HG03457 (cell line): ENCODE measurements at regions not wholly inside any gene's neighbourhood (a gene's known extent, or its start where the extent isn't known, plus 50 kb on each side); places are given as distances from the start of the nearest gene placed in this dataset.
"Not testable (repeated sequence)": the region's sequence is repeated elsewhere in the genome, so short reads cannot be mapped to it uniquely, and the experiment has no call there.

ENCODE experiments used
- ATAC-seq: cut with Tn5 transposase; IDR thresholded peaks from one replicate; pipeline ENCODE4 v1.9.1; 2021; ENCODE audit warnings: moderate number of reproducible peaks; ENCODE audit not compliant: unreplicated experiment

DNA sequence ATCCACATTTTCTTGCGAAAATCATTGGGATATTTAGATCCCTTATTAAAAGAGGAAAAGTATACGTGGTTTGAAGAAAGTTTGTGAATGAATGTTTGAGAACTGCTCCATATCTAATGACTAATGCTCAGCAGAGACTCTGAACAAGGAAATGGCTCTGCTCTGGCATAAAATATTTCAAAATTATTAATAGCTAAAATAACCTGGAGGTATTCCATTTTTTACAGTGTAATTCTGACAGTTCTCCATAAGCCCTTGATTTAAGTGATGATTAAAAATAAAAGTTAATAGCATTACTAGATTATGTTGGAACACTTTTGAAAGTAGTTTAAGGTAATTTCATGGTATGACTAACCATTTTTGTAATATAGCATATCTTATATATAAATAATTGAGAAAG, 1276.9 kb upstream of the TENM3 start:
- ATAC-seq: no peak

- no peak for ATAC-seq
Measured at GRCh38 chr4:180967936-180968335, 1275.3 kb upstream of the TENM3 start.

DNA sequence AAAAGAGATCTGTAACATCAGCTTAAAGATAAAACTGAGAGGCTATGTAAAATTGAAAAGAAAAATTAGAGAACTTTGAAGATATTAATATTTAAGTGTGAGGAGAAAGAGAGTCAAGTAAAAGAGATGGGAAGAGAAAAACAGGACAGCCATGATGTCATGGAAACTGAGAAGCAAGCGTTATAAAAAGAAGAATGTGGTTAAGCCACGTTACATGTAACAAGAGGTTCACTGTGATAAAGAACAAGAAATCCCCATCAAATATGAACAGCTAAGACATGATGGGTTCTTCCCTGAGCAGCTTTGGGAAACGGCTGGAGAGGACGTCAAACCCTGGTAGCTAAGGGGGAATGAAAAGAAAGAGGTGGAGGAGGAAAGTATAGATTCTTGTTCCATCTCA, 1269.3 kb upstream of the TENM3 start:
- ATAC-seq: no peak

- no peak for ATAC-seq
Measured at GRCh38 chr4:180990931-180991330, 1252.3 kb upstream of the TENM3 start.

GRCh38 chr4:180993244-180993836, 1249.9 kb upstream of the TENM3 start:
- ATAC-seq: no peak

DNA sequence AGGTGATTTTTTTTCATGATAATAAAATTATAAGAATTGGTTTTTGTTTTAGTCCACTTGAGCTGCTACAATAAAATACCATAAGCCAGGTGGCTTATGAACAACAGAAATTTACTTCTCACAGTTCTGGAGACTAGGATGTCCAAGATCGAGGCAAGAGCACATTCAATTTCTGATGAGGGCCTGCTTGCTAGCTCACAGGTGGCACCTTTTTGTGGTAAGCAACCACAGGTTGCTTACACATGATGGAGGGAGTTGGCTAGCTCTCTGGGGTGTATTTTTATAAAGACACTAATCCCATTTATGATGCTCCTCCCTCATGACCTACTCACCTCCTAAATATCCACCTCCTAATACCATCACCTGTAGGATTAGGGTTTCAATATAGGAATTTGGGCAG, 1248.5 kb upstream of the TENM3 start:
- no peak for ATAC-seq

GRCh38 chr4:180999217-180999616, 1244.0 kb upstream of the TENM3 start:
- no peak for ATAC-seq

DNA sequence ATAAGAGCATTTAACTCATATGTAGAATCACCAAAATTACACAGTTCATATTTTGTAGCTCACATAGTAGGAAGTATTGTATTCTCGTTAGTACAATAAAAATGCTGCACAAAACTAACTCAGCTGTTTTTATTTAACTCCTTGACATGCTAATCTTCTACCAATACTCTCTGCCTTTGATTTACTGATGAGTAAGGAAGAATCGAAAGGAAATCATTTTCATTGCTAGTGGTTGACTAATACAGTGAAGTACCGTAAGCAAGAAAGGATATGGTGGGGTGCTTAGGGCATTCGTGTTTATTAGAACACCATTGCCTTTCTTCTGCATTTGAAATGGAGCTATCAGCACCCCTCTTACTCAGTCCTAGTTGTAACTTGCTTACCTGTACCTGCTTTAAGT, 1239.1 kb upstream of the TENM3 start:
- no peak for ATAC-seq

DNA sequence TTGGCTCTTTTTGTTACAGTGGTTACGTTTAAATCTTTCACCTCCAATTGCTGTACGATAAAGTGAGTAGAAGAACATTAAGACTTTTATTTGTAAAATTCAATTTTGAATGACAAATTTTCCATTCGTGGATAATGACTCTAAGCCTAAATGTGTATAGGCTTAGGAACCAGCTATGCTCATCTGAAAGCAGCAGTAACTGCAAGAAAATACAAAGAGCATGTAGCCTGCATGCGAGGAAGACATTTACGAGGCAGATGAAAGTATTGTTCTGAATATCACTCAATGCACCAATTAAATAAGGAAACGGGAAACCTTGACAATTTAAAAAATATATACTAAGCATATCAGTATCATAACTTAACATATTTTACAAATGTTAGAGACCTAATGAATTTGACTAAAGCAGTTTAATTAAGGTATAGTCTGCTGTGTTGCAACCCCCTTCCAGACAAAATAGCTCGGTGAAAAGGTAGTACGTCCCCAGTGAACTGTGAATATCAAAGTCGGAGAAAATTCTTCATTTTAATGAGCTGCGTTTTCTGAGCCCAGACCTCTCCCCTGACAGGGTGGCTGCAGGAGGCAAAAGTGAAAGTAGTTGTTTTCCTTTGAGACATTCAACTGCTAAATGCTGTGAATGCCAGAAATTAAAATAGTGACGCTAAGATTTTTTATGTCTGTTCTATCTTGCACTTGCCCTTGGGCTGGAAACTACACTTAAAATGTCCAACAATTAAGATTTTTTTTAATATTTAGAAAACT, 1236.5 kb upstream of the TENM3 start:
- ATAC-seq: no peak

GRCh38 chr4:181007751-181008150, 1235.5 kb upstream of the TENM3 start:
- no peak for ATAC-seq

- ATAC-seq: no peak
Measured at GRCh38 chr4:181008164-181008563, 1235.0 kb upstream of the TENM3 start.

- no peak for ATAC-seq
Measured at GRCh38 chr4:181013162-181013561, 1230.0 kb upstream of the TENM3 start.

- ATAC-seq: no peak
Measured at GRCh38 chr4:181017038-181017437, 1226.2 kb upstream of the TENM3 start.

DNA sequence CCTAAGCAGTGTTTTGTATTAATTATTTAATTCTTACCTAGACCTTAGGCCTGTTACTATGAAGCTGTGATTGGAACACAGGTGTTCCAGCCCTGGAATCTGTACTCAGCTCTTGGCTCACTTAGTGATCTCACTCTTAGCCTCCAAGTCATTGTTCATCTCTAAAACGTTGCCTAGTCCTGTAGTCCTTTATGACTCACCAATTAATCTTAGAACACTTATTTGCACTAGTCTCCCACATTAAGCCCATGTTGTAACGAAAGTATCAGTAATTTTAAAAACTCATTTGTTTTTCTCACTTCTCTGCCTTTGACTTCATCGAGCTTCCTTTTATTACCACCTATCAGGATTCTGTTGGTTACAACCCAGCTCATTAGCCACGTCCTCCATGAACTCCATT, 1224.7 kb upstream of the TENM3 start:
- no peak for ATAC-seq

DNA sequence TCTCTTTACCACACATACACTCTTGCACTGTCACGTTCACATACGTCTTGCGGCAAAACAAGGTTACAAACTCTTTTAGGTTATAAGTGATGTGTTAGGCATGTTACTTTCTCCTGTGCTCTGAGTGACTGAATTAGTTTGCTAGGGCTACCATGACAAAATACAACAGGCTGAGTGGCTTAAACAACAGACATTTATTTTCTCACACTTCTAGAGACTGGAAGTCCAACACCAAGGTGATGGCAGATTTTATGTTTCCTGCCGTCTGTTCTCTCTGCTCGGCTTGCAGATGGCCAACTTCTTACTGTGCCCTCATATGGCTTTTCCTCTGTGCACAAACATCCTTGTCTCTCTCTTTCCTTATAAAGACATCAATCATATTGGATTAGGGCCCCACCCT, 1224.3 kb upstream of the TENM3 start:
- no peak for ATAC-seq

GRCh38 chr4:181020456-181020855, 1222.7 kb upstream of the TENM3 start:
- ATAC-seq: no peak

DNA sequence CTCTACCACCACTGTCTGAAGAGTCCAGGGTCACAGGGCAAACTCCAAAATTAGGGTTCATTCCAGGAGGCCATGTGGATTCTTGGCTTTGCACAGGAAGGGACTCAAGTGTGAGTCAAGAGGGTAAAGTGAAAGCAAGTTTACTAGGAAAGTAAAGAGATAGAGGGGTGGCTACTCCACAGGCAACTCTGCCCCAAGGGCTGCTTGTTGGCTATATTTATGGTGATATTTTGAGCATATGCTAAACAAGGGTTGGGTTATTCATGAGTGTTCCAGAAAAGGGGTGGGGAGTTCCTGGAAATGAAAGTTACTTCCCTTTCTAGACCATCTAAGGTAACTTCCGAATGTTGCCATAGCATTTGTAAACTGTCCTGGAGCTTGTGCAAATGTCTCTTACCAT, 1222.0 kb upstream of the TENM3 start:
- ATAC-seq: no peak

GRCh38 chr4:181030135-181030921, 1212.9 kb upstream of the TENM3 start:
- ATAC-seq: not testable (repeated sequence)

DNA sequence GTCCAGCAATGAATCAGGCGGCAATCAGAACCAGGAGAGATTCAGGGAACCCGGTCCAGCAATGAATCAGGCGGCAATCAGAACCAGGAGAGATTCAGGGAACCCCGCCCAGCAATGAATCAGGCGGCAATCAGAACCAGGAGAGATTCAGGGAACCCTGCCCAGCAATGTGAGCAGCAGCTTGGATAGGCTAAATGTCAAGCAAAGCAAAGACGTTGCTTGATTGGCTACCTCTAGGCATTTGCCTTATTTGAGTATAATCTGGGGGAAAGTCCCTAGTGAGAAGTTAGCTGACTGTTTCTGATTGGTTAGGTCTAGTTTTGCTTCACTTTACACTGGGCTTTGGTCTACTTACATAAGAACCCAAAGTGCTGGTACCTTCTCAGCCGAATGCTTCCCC, 1212.2 kb upstream of the TENM3 start:
- ATAC-seq: no peak

DNA sequence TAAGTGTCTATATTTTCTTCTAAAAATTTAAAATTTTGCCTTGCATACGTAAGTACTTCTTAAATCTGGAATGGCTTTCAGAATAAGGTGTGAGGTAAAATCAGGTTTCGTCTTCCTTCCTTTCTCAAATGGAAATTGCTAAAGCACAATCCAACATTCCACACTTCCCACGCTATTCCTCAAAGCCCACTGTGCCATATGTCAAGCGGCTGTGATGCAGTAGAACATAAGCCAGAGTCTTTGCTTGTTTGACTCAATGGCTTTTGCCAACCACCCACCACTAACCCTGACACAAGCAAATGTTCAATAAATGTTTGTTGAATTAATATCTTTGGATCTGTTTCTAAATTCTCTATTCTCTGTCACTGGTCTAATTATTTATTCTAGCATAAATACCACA, 1199.7 kb upstream of the TENM3 start:
- no peak for ATAC-seq

DNA sequence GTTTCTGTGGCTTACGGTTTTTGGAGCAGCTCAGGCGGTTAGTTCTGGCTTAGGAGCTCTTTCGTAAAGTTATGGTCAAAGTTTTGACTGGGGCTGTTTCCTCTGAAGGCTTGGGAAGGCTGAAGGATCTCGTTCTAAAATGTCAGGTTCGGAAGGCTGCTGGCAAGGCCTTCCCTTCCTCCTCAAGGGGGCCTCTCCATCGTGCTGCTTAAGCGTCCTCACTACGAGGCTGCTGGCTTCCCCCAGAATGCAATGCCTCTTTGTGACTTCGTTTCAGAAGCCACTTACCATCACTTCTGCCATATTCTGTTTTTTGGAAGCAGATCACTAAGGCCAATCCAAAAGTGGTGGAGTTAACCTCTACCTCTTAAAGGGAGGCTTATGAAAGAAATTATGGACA, 1196.4 kb upstream of the TENM3 start:
- no peak for ATAC-seq

- ATAC-seq: no peak
Measured at GRCh38 chr4:181051931-181052330, 1191.3 kb upstream of the TENM3 start.
